ENCODE measurements at regions not wholly inside any gene's neighbourhood (a gene's known extent, or its start where the extent isn't known, plus 50 kb on each side); places are given as distances from the start of the nearest gene placed in this dataset.
"Not testable (repeated sequence)": the region's sequence is repeated elsewhere in the genome, so short reads cannot be mapped to it uniquely, and the experiment has no call there.

GRCh38 chr5:173413471-173413982 is 85.3 kb upstream of the STC2 start:
- no peak for DNase-seq

- DNase-seq = no peak
These were observed 84.4 kb upstream of the STC2 start for GRCh38 chr5:173412566-173412965.

- DNase-seq = no peak
These were observed 83.8 kb upstream of the STC2 start for GRCh38 chr5:173411791-173412555.

- no peak for DNase-seq
These were observed 82.4 kb upstream of the STC2 start for GRCh38 chr5:173410459-173411233.

- DNase-seq = no peak
These were observed 80.7 kb upstream of the STC2 start for GRCh38 chr5:173408946-173409345.

- DNase-seq = no peak
These were observed 71.6 kb upstream of the STC2 start for GRCh38 chr5:173399851-173400250.

GRCh38 chr5:173397516-173397915 is 69.3 kb upstream of the STC2 start:
- no peak for DNase-seq

GRCh38 chr5:173396311-173396993 is 68.2 kb upstream of the STC2 start:
- no peak for DNase-seq

- DNase-seq = no peak
These were observed 67.7 kb upstream of the STC2 start for GRCh38 chr5:173395933-173396308.

- DNase-seq = no peak
These were observed 67.2 kb upstream of the STC2 start for GRCh38 chr5:173395257-173395932.

- DNase-seq = no peak
These were observed 66.5 kb upstream of the STC2 start for GRCh38 chr5:173394701-173395100.

GRCh38 chr5:173392172-173392571 is 64.0 kb upstream of the STC2 start:
- no peak for DNase-seq

GRCh38 chr5:173391031-173391430 is 62.8 kb upstream of the STC2 start:
- no peak for DNase-seq

GRCh38 chr5:173387293-173387692 is 59.1 kb upstream of the STC2 start:
- DNase-seq = not testable (repeated sequence)

GRCh38 chr5:173385832-173386360 is 57.7 kb upstream of the STC2 start:
- DNase-seq = no peak

- DNase-seq = no peak
These were observed 55.5 kb upstream of the STC2 start for GRCh38 chr5:173383711-173384110.

GRCh38 chr5:173378727-173379126 is 50.5 kb upstream of the STC2 start:
- no peak for DNase-seq

Data from NCI-H2029 (cell line).